NCI-H69 (cell line): ENCODE measurements at regions not wholly inside any gene's neighbourhood (a gene's known extent, or its start where the extent isn't known, plus 50 kb on each side); places are given as distances from the start of the nearest gene placed in this dataset.

Source experiments
- DNase-seq: peaks from one replicate; lab custom pipeline; 2025; lab: John Stamatoyannopoulos, UW

- no peak for DNase-seq
Measured at GRCh38 chr12:77571768-77572167, 258.9 kb upstream of the NAV3 start.

GRCh38 chr12:77571127-77571526 is 259.6 kb upstream of the NAV3 start:
- DNase-seq, result no peak

- no peak for DNase-seq
Measured at GRCh38 chr12:77569876-77570275, 260.8 kb upstream of the NAV3 start.

GRCh38 chr12:77560714-77561113 is 270.0 kb upstream of the NAV3 start:
- DNase-seq, result no peak

GRCh38 chr12:77559400-77560074 is 271.2 kb upstream of the NAV3 start:
- DNase-seq, result no peak

GRCh38 chr12:77555074-77555473 is 275.6 kb upstream of the NAV3 start:
- DNase-seq, result no peak

- DNase-seq, result no peak
Measured at GRCh38 chr12:77553976-77554619, 276.6 kb upstream of the NAV3 start.

GRCh38 chr12:77549383-77550128 is 281.1 kb upstream of the NAV3 start:
- DNase-seq, result peak; percentile 10

- DNase-seq, result no peak
Measured at GRCh38 chr12:77548797-77549196, 281.9 kb upstream of the NAV3 start.

- DNase-seq, result no peak
Measured at GRCh38 chr12:77540097-77540496, 290.6 kb upstream of the NAV3 start.

- DNase-seq, result no peak
Measured at GRCh38 chr12:77537663-77538062, 293.0 kb upstream of the NAV3 start.

GRCh38 chr12:77535734-77536133 is 295.0 kb upstream of the NAV3 start:
- DNase-seq, result no peak

GRCh38 chr12:77531912-77532311 is 298.8 kb upstream of the NAV3 start:
- DNase-seq, result no peak

GRCh38 chr12:77522247-77522646 is 308.4 kb upstream of the NAV3 start:
- no peak for DNase-seq

- no peak for DNase-seq
Measured at GRCh38 chr12:77521508-77522115, 309.1 kb upstream of the NAV3 start.

GRCh38 chr12:77514511-77514910 is 316.2 kb upstream of the NAV3 start:
- no peak for DNase-seq

GRCh38 chr12:77510985-77511384 is 319.7 kb upstream of the NAV3 start:
- DNase-seq, result no peak

- DNase-seq, result no peak
Measured at GRCh38 chr12:77504466-77504865, 326.2 kb upstream of the NAV3 start.

GRCh38 chr12:77500089-77500488 is 330.6 kb upstream of the NAV3 start:
- no peak for DNase-seq

GRCh38 chr12:77497647-77498046 is 333.0 kb upstream of the NAV3 start:
- DNase-seq, result no peak

GRCh38 chr12:77496714-77497113 is 334.0 kb upstream of the NAV3 start:
- DNase-seq, result no peak

- peak; percentile 4 for DNase-seq
Measured at GRCh38 chr12:77494296-77494695, 336.4 kb upstream of the NAV3 start.
